CD14-positive monocyte (primary cell): ENCODE measurements at regions not wholly inside any gene's neighbourhood (a gene's known extent, or its start where the extent isn't known, plus 50 kb on each side); places are given as distances from the start of the nearest gene placed in this dataset.

ENCODE experiments used
- DNase-seq, 3 donors: peaks; one replicate each; pipeline ENCODE4 v3.0.0-alpha.2; 2011 to 2022
- H2AFZ ChIP-seq: 2 replicates; pipeline ENCODE4 v1.6.0; 2012; ENCODE audit warnings: mild to moderate bottlenecking, low read depth, low read length, inconsistent platforms; ENCODE audit not compliant: insufficient read depth, poor library complexity, severe bottlenecking
- H3K27ac ChIP-seq, 2 donors: 1 replicate in 1 of 2; 2 replicates in 1 of 2; pipeline ENCODE4 v1.5.1; 2012 to 2013; ENCODE audit warnings: low read length in 2 of 2, control low read depth in 1 of 2, inconsistent platforms in 1 of 2, low read depth in 1 of 2, mild to moderate bottlenecking in 1 of 2
- H3K27me3 ChIP-seq, 2 donors: one replicate each; pipeline versions ENCODE4 v1.6.0 to v1.6.1; 2011 to 2013; ENCODE audit warnings: low read length in 2 of 2; ENCODE audit not compliant: control insufficient read depth in 2 of 2, insufficient read depth in 2 of 2
- H3K36me3 ChIP-seq, 2 donors: replicated peaks in 1 of 2; 1 replicate in 1 of 2; 2 replicates in 1 of 2; pipeline versions ENCODE4 v1.5.1 to v1.6.1; 2012 to 2013; ENCODE audit warnings: low read length in 2 of 2, control low read depth in 1 of 2, inconsistent platforms in 1 of 2, mild to moderate bottlenecking in 1 of 2; ENCODE audit not compliant: insufficient read depth in 2 of 2, control insufficient read depth in 1 of 2
- H3K4me1 ChIP-seq, 2 donors: 1 replicate in 1 of 2; 2 replicates in 1 of 2; pipeline versions ENCODE4 v1.5.1 to v1.6.1; 2012 to 2013; ENCODE audit warnings: low read length in 2 of 2, control low read depth in 1 of 2, inconsistent platforms in 1 of 2, mild to moderate bottlenecking in 1 of 2, moderate library complexity in 1 of 2; ENCODE audit not compliant: insufficient read depth in 2 of 2, control insufficient read depth in 1 of 2
- H3K4me2 ChIP-seq: replicated peaks from 2 replicates; pipeline ENCODE3; 2012; ENCODE audit warnings: low read length, moderate library complexity, mild to moderate bottlenecking; ENCODE audit not compliant: poor library complexity, severe bottlenecking; ENCODE audit errors: extremely low read depth
- H3K4me3 ChIP-seq, 3 experiments: fragments of 200-600 bp in 1 of 3; sonication (generic) in 1 of 3; replicated peaks in 1 of 3; 1 replicate in 2 of 3; 2 replicates in 1 of 3; pipeline ENCODE4 v1.5.1; 2011 to 2013; ENCODE audit warnings: low read length in 3 of 3, mild to moderate bottlenecking in 3 of 3, control low read depth in 2 of 3, low read depth in 2 of 3, inconsistent platforms in 1 of 3, moderate library complexity in 1 of 3
- H3K79me2 ChIP-seq: 2 replicates; pipeline ENCODE4 v1.6.0; 2012; ENCODE audit warnings: mild to moderate bottlenecking, control low read depth, inconsistent platforms, low read length, moderate library complexity; ENCODE audit not compliant: insufficient read depth
- H3K9ac ChIP-seq: 2 replicates; pipeline ENCODE4 v1.6.0; 2017; ENCODE audit warnings: low read length, mild to moderate bottlenecking; ENCODE audit not compliant: insufficient read depth, poor library complexity, severe bottlenecking
- H3K9me3 ChIP-seq, 2 donors: replicated peaks in 1 of 2; 1 replicate in 1 of 2; 2 replicates in 1 of 2; pipeline versions ENCODE4 v1.5.1 to v1.6.1; 2012 to 2013; ENCODE audit warnings: low read length in 2 of 2, control low read depth in 1 of 2; ENCODE audit not compliant: control insufficient read depth in 1 of 2, insufficient read depth in 1 of 2
- H4K20me1 ChIP-seq: 2 replicates; pipeline ENCODE4 v1.6.0; 2012; ENCODE audit warnings: mild to moderate bottlenecking, low read length, control low read depth, moderate library complexity; ENCODE audit not compliant: insufficient read depth
- H3K27ac Mint-ChIP-seq, 7 donors: one replicate each; pipeline ENCODE4 v1.8.0; 2020; ENCODE audit warnings: mild to moderate bottlenecking in 7 of 7, mixed read lengths in 7 of 7, moderate library complexity in 6 of 7, inconsistent platforms in 2 of 7
- H3K27me3 Mint-ChIP-seq, 3 donors: one replicate each; pipeline ENCODE4 v1.8.0; 2021 to 2022; ENCODE audit warnings: low read depth in 3 of 3, mild to moderate bottlenecking in 3 of 3, mixed read lengths in 3 of 3, moderate library complexity in 3 of 3, inconsistent platforms in 1 of 3
- H3K36me3 Mint-ChIP-seq, 2 donors: one replicate each; pipeline ENCODE4 v1.8.0; 2020; ENCODE audit warnings: mixed read lengths in 2 of 2, inconsistent platforms in 1 of 2, mild to moderate bottlenecking in 1 of 2
- H3K4me1 Mint-ChIP-seq: one replicate; pipeline ENCODE4 v1.8.0; 2020; ENCODE audit warnings: mild to moderate bottlenecking, mixed read lengths
- H3K4me3 Mint-ChIP-seq, 2 donors: one replicate each; pipeline ENCODE4 v1.8.0; 2020; ENCODE audit warnings: mild to moderate bottlenecking in 2 of 2, mixed read lengths in 2 of 2, moderate library complexity in 1 of 2
- H3K9me3 Mint-ChIP-seq, 7 donors: one replicate each; pipeline ENCODE4 v1.8.0; 2020 to 2022; ENCODE audit warnings: mixed read lengths in 7 of 7, mild to moderate bottlenecking in 6 of 7, moderate library complexity in 6 of 7, inconsistent platforms in 2 of 7
- CTCF ChIP-seq: fragments of 200-600 bp; IDR thresholded peaks from one replicate; pipeline ENCODE4 v1.8.0; 2022; ENCODE audit warnings: antibody characterized with exemption, mild to moderate bottlenecking
- WGBS: methylation state at CpG from one replicate; pipeline ENCODE4 v1.1.5; 2013; ENCODE audit warnings: missing lambda C conversion rate; ENCODE audit not compliant: insufficient coverage; 5-methylcytosine and 5-hydroxymethylcytosine counted together
- intact Hi-C, 2 donors: fragments of 100-400 bp; cut with micrococcal nuclease; formaldehyde crosslinking; loops; one replicate each; pipeline versions ENCODE4 v1.15.0 to v1.15.1; 2023

DNA sequence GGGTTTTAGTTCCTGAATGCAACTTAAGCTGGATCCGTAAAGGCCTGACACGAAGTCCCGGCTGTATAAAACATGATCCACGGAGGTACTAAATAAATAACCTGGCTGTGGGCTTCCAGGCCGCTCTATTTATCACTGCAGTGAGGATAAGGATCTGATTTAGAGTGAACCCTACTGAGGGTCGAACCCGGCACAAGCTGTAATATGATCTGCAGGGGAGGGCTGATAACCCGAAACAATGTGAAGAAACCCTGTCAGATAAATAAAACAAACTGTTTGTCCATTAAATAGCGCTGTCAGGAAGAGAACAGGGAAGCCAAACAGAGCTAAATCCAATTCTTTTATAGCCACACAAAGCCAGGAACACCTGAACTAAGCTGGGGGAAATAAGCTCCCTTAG lies 375.6 kb upstream of the SALL1 start:
- no peaks in the 10 kb centered on the region for H3K36me3 Mint-ChIP-seq
- Histone ChIP-seq H4K20me1 (no peaks in the 10 kb centered on the region), H3K27ac (no peak overlapping the region), H3K9ac (no peak overlapping the region), H3K36me3 (no peaks in the 10 kb centered on the region), H2AFZ (no peak overlapping the region), H3K4me3 (no peak overlapping the region), H3K4me2 (no peak overlapping the region), H3K27me3 (no peaks in the 10 kb centered on the region), H3K4me1 (no peaks in the 10 kb centered on the region), H3K9me3 (peaks cover 0 to 10% of the 10 kb centered on the region in 2 donors), H3K79me2 (no peaks in the 10 kb centered on the region)
- H3K27me3 Mint-ChIP-seq: peaks cover 0 to 4% (median 0%) of the 10 kb centered on the region in 3 donors
- DNase-seq: no peak
- H3K4me3 Mint-ChIP-seq: no peak overlapping the region
- H3K27ac Mint-ChIP-seq: no peak overlapping the region
- no peak for TF ChIP-seq CTCF
- H3K9me3 Mint-ChIP-seq: peaks cover 4 to 12% (median 7%) of the 10 kb centered on the region in 7 donors
- intact Hi-C loops: no loop called here
- 46% methylated on average over 3 of the region's 9 CpGs for WGBS
- H3K4me1 Mint-ChIP-seq: no peaks in the 10 kb centered on the region

DNA sequence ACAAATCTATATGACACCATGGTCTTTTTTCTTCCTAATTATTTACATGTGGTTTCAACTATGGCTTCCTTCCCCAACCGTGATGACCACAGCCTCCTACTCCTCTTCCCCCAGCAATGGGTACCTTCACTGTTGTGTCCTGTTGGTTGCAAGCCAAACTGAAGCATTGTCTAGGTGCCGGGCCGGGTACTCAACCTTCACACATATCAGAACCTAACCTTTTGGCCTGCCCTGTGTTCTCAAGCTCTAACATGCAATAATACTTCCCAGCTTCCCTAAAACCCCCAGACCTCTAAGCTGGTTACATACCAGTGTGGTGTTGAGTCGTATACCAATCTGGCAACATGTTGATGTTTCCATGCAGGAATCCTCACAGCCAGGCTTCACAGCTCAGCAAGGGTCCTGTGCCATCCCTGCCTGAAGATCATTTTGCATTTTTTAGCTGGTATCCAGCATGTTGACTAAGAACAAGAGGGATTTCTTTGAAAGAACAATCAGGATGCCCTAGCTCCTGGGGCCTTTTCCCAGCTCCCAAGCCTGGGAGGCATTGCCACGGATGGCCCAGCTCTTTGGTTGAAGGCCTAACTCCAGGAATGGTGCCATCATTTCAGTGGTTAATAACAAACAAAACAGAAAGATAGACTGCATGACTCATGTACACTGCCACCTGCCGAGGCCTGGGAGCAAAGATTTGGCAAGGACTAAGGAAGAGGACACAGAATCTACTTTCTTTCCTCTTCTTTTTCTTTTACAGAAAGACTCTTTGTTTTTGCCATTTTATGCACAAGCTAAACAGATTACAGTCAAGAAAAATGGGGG lies 373.7 kb upstream of the SALL1 start:
- no peak for DNase-seq
- intact Hi-C loops: no loop called here
- WGBS: 89% methylated on average over 3 of the region's 6 CpGs
- peaks cover 0 to 4% (median 0%) of the 10 kb centered on the region in 3 donors for H3K27me3 Mint-ChIP-seq
- H3K9me3 Mint-ChIP-seq: peaks cover 6 to 15% (median 9%) of the 10 kb centered on the region in 7 donors
- Histone ChIP-seq H4K20me1 (no peaks in the 10 kb centered on the region), H2AFZ (no peak overlapping the region), H3K4me2 (no peak overlapping the region), H3K27me3 (no peaks in the 10 kb centered on the region), H3K9me3 (peaks cover 0 to 10% of the 10 kb centered on the region in 2 donors), H3K27ac (no peak overlapping the region), H3K4me1 (no peaks in the 10 kb centered on the region), H3K79me2 (no peaks in the 10 kb centered on the region), H3K36me3 (no peaks in the 10 kb centered on the region), H3K9ac (no peak overlapping the region), H3K4me3 (no peak overlapping the region)
- no peaks in the 10 kb centered on the region for H3K36me3 Mint-ChIP-seq
- TF ChIP-seq CTCF: no peak
- no peak overlapping the region for H3K27ac Mint-ChIP-seq
- no peaks in the 10 kb centered on the region for H3K4me1 Mint-ChIP-seq
- H3K4me3 Mint-ChIP-seq: no peak overlapping the region
